ENCODE measurements at regions not wholly inside any gene's neighbourhood (a gene's known extent, or its start where the extent isn't known, plus 50 kb on each side); places are given as distances from the start of the nearest gene placed in this dataset.

- H3K4me1 ChIP-seq (ENCODE audit: control insufficient read depth, insufficient read depth, low read length, unreplicated experiment) = no peaks in the 10 kb centered on the region
- no peak overlapping the region for H2AFZ ChIP-seq (ENCODE audit: low read length, unreplicated experiment)
- no peaks in the 10 kb centered on the region for H3K79me2 ChIP-seq (ENCODE audit: control insufficient read depth, insufficient read depth, low read length, unreplicated experiment)
- H3K36me3 ChIP-seq (ENCODE audit: insufficient read depth, low read length) = no peaks in the 10 kb centered on the region
- H3K27ac ChIP-seq (ENCODE audit: low read depth, low read length) = no peak overlapping the region
- no peak overlapping the region for H3K4me3 ChIP-seq (ENCODE audit: low read depth, low read length)
- H3K27me3 ChIP-seq (ENCODE audit: insufficient read depth, low read length) = no peaks in the 10 kb centered on the region
These were observed 116.2 kb upstream of the COL8A1 start for GRCh38 chr3:99522147-99522546.

- Histone ChIP-seq H3K4me1 (ENCODE audit: control insufficient read depth, insufficient read depth, low read length, unreplicated experiment) (no peaks in the 10 kb centered on the region), H2AFZ (ENCODE audit: low read length, unreplicated experiment) (no peak overlapping the region), H3K79me2 (ENCODE audit: control insufficient read depth, insufficient read depth, low read length, unreplicated experiment) (no peaks in the 10 kb centered on the region), H3K4me3 (ENCODE audit: low read depth, low read length) (no peak overlapping the region), H3K27ac (ENCODE audit: low read depth, low read length) (no peak overlapping the region), H3K36me3 (ENCODE audit: insufficient read depth, low read length) (no peaks in the 10 kb centered on the region), H3K27me3 (ENCODE audit: insufficient read depth, low read length) (no peaks in the 10 kb centered on the region)
These were observed 116.8 kb upstream of the COL8A1 start for GRCh38 chr3:99521551-99521950.

- Histone ChIP-seq H3K36me3 (ENCODE audit: insufficient read depth, low read length) (no peaks in the 10 kb centered on the region), H3K27ac (ENCODE audit: low read depth, low read length) (no peak overlapping the region), H3K79me2 (ENCODE audit: control insufficient read depth, insufficient read depth, low read length, unreplicated experiment) (no peaks in the 10 kb centered on the region), H3K27me3 (ENCODE audit: insufficient read depth, low read length) (no peaks in the 10 kb centered on the region), H2AFZ (ENCODE audit: low read length, unreplicated experiment) (no peak overlapping the region), H3K4me3 (ENCODE audit: low read depth, low read length) (no peak overlapping the region), H3K4me1 (ENCODE audit: control insufficient read depth, insufficient read depth, low read length, unreplicated experiment) (no peaks in the 10 kb centered on the region)
These were observed 117.9 kb upstream of the COL8A1 start for GRCh38 chr3:99520513-99520912.

GRCh38 chr3:99516936-99517335, 121.5 kb upstream of the COL8A1 start:
- Histone ChIP-seq H3K4me1 (ENCODE audit: control insufficient read depth, insufficient read depth, low read length, unreplicated experiment) (no peaks in the 10 kb centered on the region), H3K27ac (ENCODE audit: low read depth, low read length) (no peak overlapping the region), H2AFZ (ENCODE audit: low read length, unreplicated experiment) (no peak overlapping the region), H3K79me2 (ENCODE audit: control insufficient read depth, insufficient read depth, low read length, unreplicated experiment) (no peaks in the 10 kb centered on the region), H3K4me3 (ENCODE audit: low read depth, low read length) (no peak overlapping the region), H3K36me3 (ENCODE audit: insufficient read depth, low read length) (no peaks in the 10 kb centered on the region), H3K27me3 (ENCODE audit: insufficient read depth, low read length) (no peaks in the 10 kb centered on the region)

GRCh38 chr3:99515891-99516290, 122.5 kb upstream of the COL8A1 start:
- Histone ChIP-seq H3K27me3 (ENCODE audit: insufficient read depth, low read length) (no peaks in the 10 kb centered on the region), H3K4me1 (ENCODE audit: control insufficient read depth, insufficient read depth, low read length, unreplicated experiment) (no peaks in the 10 kb centered on the region), H2AFZ (ENCODE audit: low read length, unreplicated experiment) (no peak overlapping the region), H3K36me3 (ENCODE audit: insufficient read depth, low read length) (no peaks in the 10 kb centered on the region), H3K79me2 (ENCODE audit: control insufficient read depth, insufficient read depth, low read length, unreplicated experiment) (no peaks in the 10 kb centered on the region), H3K4me3 (ENCODE audit: low read depth, low read length) (no peak overlapping the region), H3K27ac (ENCODE audit: low read depth, low read length) (no peak overlapping the region)

- H3K4me1 ChIP-seq (ENCODE audit: control insufficient read depth, insufficient read depth, low read length, unreplicated experiment) = peaks cover 30% of the 10 kb centered on the region
- no peaks in the 10 kb centered on the region for H3K36me3 ChIP-seq (ENCODE audit: insufficient read depth, low read length)
- H2AFZ ChIP-seq (ENCODE audit: low read length, unreplicated experiment) = peak overlapping the region; percentile 70
- H3K27ac ChIP-seq (ENCODE audit: low read depth, low read length) = peak overlapping the region; percentile 30
- H3K27me3 ChIP-seq (ENCODE audit: insufficient read depth, low read length) = no peaks in the 10 kb centered on the region
- H3K79me2 ChIP-seq (ENCODE audit: control insufficient read depth, insufficient read depth, low read length, unreplicated experiment) = no peaks in the 10 kb centered on the region
- H3K4me3 ChIP-seq (ENCODE audit: low read depth, low read length) = peak overlapping the region; percentile 48; the same call in 1 of the 2 replicates
These were observed 129.2 kb upstream of the COL8A1 start for GRCh38 chr3:99509224-99509623.

- H3K79me2 ChIP-seq (ENCODE audit: control insufficient read depth, insufficient read depth, low read length, unreplicated experiment) = no peaks in the 10 kb centered on the region
- H3K4me3 ChIP-seq (ENCODE audit: low read depth, low read length) = no peak overlapping the region
- peaks cover 40% of the 10 kb centered on the region for H3K4me1 ChIP-seq (ENCODE audit: control insufficient read depth, insufficient read depth, low read length, unreplicated experiment)
- H3K27ac ChIP-seq (ENCODE audit: low read depth, low read length) = peak overlapping the region; percentile 30
- no peaks in the 10 kb centered on the region for H3K36me3 ChIP-seq (ENCODE audit: insufficient read depth, low read length)
- H2AFZ ChIP-seq (ENCODE audit: low read length, unreplicated experiment) = peak overlapping the region; percentile 61
- H3K27me3 ChIP-seq (ENCODE audit: insufficient read depth, low read length) = no peaks in the 10 kb centered on the region
These were observed 130.2 kb upstream of the COL8A1 start for GRCh38 chr3:99508191-99508590.

GRCh38 chr3:99505646-99506269, 132.6 kb upstream of the COL8A1 start:
- no peaks in the 10 kb centered on the region for H3K36me3 ChIP-seq (ENCODE audit: insufficient read depth, low read length)
- no peaks in the 10 kb centered on the region for H3K27me3 ChIP-seq (ENCODE audit: insufficient read depth, low read length)
- H2AFZ ChIP-seq (ENCODE audit: low read length, unreplicated experiment) = peak overlapping the region; percentile 43

GRCh38 chr3:99505200-99505599, 133.2 kb upstream of the COL8A1 start:
- H3K36me3 ChIP-seq (ENCODE audit: insufficient read depth, low read length) = no peaks in the 10 kb centered on the region
- no peak overlapping the region for H2AFZ ChIP-seq (ENCODE audit: low read length, unreplicated experiment)
- H3K27ac ChIP-seq (ENCODE audit: low read depth, low read length) = peak overlapping the region; percentile 90
- peaks cover 56% of the 10 kb centered on the region for H3K4me1 ChIP-seq (ENCODE audit: control insufficient read depth, insufficient read depth, low read length, unreplicated experiment)
- H3K79me2 ChIP-seq (ENCODE audit: control insufficient read depth, insufficient read depth, low read length, unreplicated experiment) = no peaks in the 10 kb centered on the region
- peak overlapping the region; percentile 33 for H3K4me3 ChIP-seq (ENCODE audit: low read depth, low read length)
- no peaks in the 10 kb centered on the region for H3K27me3 ChIP-seq (ENCODE audit: insufficient read depth, low read length)

More at GRCh38 chr3:99505646-99506269, 132.6 kb upstream of the COL8A1 start:
- Histone ChIP-seq H3K27ac (ENCODE audit: low read depth, low read length) (peak overlapping the region; percentile 90), H3K4me1 (ENCODE audit: control insufficient read depth, insufficient read depth, low read length, unreplicated experiment) (peaks cover 50% of the 10 kb centered on the region), H3K4me3 (ENCODE audit: low read depth, low read length) (peak overlapping the region; percentile 33), H3K79me2 (ENCODE audit: control insufficient read depth, insufficient read depth, low read length, unreplicated experiment) (no peaks in the 10 kb centered on the region)

- Histone ChIP-seq H3K79me2 (ENCODE audit: control insufficient read depth, insufficient read depth, low read length, unreplicated experiment) (no peaks in the 10 kb centered on the region), H3K4me3 (ENCODE audit: low read depth, low read length) (no peak overlapping the region), H3K36me3 (ENCODE audit: insufficient read depth, low read length) (no peaks in the 10 kb centered on the region), H3K27ac (ENCODE audit: low read depth, low read length) (peak overlapping the region; percentile 90), H2AFZ (ENCODE audit: low read length, unreplicated experiment) (no peak overlapping the region), H3K27me3 (ENCODE audit: insufficient read depth, low read length) (no peaks in the 10 kb centered on the region), H3K4me1 (ENCODE audit: control insufficient read depth, insufficient read depth, low read length, unreplicated experiment) (peaks cover 65% of the 10 kb centered on the region)
These were observed 134.1 kb upstream of the COL8A1 start for GRCh38 chr3:99504258-99504657.

GRCh38 chr3:99503350-99503749, 135.0 kb upstream of the COL8A1 start:
- Histone ChIP-seq H3K27ac (ENCODE audit: low read depth, low read length) (peak overlapping the region; percentile 90), H3K4me1 (ENCODE audit: control insufficient read depth, insufficient read depth, low read length, unreplicated experiment) (peaks cover 65% of the 10 kb centered on the region), H2AFZ (ENCODE audit: low read length, unreplicated experiment) (peak overlapping the region; percentile 93), H3K36me3 (ENCODE audit: insufficient read depth, low read length) (no peaks in the 10 kb centered on the region), H3K27me3 (ENCODE audit: insufficient read depth, low read length) (no peaks in the 10 kb centered on the region), H3K79me2 (ENCODE audit: control insufficient read depth, insufficient read depth, low read length, unreplicated experiment) (no peaks in the 10 kb centered on the region), H3K4me3 (ENCODE audit: low read depth, low read length) (no peak overlapping the region)
